Thyroid gland (tissue), 4 donors: ENCODE measurements at regions not wholly inside any gene's neighbourhood (a gene's known extent, or its start where the extent isn't known, plus 50 kb on each side); places are given as distances from the start of the nearest gene placed in this dataset.

Source experiments
- POLR2A ChIP-seq, 2 donors: fragments of 450-650 bp; IDR thresholded peaks; one replicate each; pipeline ENCODE4 v1.6.1; 2017; ENCODE audit warnings: antibody characterized with exemption in 2 of 2, mild to moderate bottlenecking in 2 of 2, moderate library complexity in 1 of 2
- TF ChIP-seq, protein P1 (sequence below), 6 experiments: fragments of 200-600 bp in 3 of 6; fragments of 450-650 bp in 3 of 6; sonication (generic) in 3 of 6; IDR thresholded peaks; one replicate each; pipeline ENCODE4 v1.5.1; 2016 to 2019; ENCODE audit warnings: antibody characterized with exemption in 6 of 6, mild to moderate bottlenecking in 2 of 6, inconsistent platforms in 1 of 6, moderate library complexity in 1 of 6

DNA sequence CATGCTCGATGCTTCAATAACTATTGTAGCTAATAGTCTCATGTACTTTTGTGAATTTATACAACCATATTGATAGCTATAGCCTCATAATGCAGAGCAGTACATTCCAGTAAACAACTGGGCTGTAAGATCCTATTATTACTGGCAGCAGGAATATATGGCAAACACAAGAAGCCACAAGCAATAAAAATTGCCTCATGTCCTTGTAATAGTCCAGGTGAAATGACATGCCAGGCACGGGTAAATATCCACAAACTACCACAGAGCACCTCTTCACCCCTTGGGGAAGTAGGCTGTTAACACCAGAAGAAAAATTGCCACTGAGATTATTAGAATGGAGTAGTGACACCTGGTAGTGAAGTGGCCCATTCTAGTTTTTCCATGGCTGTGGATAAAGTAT lies 158.3 kb downstream of the MTX2 start:
- TF ChIP-seq, protein P1, sequence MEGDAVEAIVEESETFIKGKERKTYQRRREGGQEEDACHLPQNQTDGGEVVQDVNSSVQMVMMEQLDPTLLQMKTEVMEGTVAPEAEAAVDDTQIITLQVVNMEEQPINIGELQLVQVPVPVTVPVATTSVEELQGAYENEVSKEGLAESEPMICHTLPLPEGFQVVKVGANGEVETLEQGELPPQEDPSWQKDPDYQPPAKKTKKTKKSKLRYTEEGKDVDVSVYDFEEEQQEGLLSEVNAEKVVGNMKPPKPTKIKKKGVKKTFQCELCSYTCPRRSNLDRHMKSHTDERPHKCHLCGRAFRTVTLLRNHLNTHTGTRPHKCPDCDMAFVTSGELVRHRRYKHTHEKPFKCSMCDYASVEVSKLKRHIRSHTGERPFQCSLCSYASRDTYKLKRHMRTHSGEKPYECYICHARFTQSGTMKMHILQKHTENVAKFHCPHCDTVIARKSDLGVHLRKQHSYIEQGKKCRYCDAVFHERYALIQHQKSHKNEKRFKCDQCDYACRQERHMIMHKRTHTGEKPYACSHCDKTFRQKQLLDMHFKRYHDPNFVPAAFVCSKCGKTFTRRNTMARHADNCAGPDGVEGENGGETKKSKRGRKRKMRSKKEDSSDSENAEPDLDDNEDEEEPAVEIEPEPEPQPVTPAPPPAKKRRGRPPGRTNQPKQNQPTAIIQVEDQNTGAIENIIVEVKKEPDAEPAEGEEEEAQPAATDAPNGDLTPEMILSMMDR (IDR thresholded peaks at IDR 0.05) = no peak
- TF ChIP-seq POLR2A (IDR thresholded peaks at IDR 0.05) = no peak
